Right cardiac atrium (tissue), 5 donors: ENCODE measurements at regions not wholly inside any gene's neighbourhood (a gene's known extent, or its start where the extent isn't known, plus 50 kb on each side); places are given as distances from the start of the nearest gene placed in this dataset.

Experiments used
- ATAC-seq, 2 donors: fragments of 200-7000 bp; cut with Tn5 transposase; one replicate each; pipeline versions ENCODE4 v1.8.0 to v1.9.1; 2020; ENCODE audit warnings: moderate library complexity in 2 of 2, mild to moderate bottlenecking in 1 of 2
- DNase-seq, 3 donors: peaks; one replicate each; pipeline ENCODE4 v3.0.0-alpha.2; 2020
- H3K27ac ChIP-seq: one replicate; pipeline ENCODE4 v1.5.1; 2013; ENCODE audit warnings: mild to moderate bottlenecking, low read length, control low read depth, moderate library complexity
- H3K27me3 ChIP-seq: one replicate; pipeline ENCODE4 v1.6.1; 2013; ENCODE audit not compliant: control insufficient read depth, insufficient read depth
- H3K4me1 ChIP-seq: one replicate; pipeline ENCODE4 v1.6.1; 2013; ENCODE audit warnings: low read length; ENCODE audit not compliant: control insufficient read depth, insufficient read depth
- H3K4me3 ChIP-seq: one replicate; pipeline ENCODE4 v1.5.1; 2013; ENCODE audit warnings: low read length, control low read depth
- H3K9me3 ChIP-seq: one replicate; pipeline ENCODE4 v1.6.1; 2013; ENCODE audit warnings: low read length; ENCODE audit not compliant: control insufficient read depth
- WGBS: extraction: QIAGEN DNeasy Blood & Tissue Kit; methylation state at CpG from one replicate; pipeline ENCODE4 v1.1.7; 2013; 5-methylcytosine and 5-hydroxymethylcytosine counted together
- intact Hi-C, 4 donors: fragments of 100-400 bp; cut with DNase I; formaldehyde crosslinking; loops; one replicate each; pipeline versions ENCODE4 v1.11.0 to v1.14.0; 2022 to 2023
- donor health status: healthy with polysubstance abuse.
- donor health status: DM: no; HTN: yes; CAD: no.
- donor health status: DM: no; HTN: no; CAD: no.
- donor health status: DM: no; HTN: yes; CAD: no; lungs with severe emphysema.
- donor health status: DM: yes; HTN: yes; CAD: no.

DNA sequence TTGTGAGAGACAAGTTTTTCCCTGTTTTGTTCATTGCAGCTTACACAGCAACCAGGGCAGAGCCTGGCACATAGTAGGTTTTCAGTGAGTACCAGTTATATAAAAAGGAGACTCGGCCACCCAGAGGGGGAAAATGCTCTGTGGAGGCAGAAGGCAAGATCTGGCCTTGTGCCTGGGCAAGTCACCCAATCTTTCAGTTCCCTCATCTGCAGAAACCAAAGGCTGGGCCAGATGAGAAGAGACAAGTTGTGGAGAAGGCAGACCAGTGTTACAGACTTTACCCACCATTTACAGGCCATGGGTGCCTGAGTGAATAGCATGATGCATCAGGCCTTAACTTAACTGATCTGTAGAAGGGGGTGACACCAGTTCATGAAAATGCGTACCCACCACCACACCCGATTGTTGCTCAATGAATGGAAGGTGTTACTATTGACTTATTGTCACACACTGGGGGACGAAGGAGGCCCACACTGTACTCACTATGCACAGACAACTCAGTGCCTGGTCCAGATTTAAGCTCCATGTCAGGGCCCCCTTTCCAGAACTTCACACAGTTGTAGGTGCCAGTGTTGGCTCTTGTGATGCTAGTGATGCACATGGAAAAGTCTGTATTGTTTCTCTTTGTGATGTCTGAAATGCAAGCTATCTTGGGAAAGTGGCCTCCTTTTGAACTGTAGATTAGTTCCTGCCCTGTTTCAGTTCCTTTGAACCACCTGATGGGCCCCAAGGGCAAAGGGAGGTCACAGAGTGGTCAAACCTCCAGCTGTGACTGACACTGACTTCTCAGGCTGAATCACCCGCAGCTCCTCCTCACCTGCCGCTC, 64.3 kb upstream of the SIRPG start:
- Histone ChIP-seq H3K27me3 (no peaks in the 10 kb centered on the region), H3K27ac (no peak overlapping the region), H3K9me3 (no peaks in the 10 kb centered on the region), H3K4me1 (no peaks in the 10 kb centered on the region), H3K4me3 (no peak overlapping the region)
- ATAC-seq (no peak), DNase-seq (no peak)
- intact Hi-C loops = no loop called here
- WGBS = 60% methylated on average over 6 of the region's 6 CpGs

DNA sequence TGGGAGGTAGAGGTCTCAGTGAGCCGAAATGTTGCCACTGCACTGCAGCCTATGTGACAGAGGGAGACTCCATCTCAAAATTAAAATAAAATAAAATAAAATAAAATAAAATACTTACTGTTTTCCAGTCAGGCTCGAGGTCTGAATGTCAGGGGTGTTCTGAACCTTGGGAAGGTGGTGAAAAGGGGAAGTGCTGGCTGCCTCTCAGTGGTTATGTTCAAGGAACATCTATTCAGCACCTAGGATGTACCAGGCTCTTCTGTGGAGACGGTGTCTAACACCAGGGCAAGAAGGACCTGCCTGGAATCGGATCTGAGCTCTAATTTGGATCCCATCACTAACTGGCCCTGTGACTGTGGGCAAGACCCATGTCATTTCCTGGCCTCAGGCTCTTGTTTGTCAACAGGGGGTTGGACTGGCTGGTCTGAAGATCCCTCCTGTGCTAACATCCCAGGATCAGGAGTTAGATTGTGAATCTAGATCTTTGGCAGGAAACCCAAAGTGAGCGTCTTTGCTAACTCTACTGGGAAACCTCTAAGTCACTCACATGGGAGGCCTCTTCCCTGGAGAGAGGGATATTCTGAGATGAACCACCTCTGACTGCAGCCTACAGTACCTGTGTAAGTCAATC, 63.4 kb upstream of the SIRPG start:
- 72% methylated on average over 5 of the region's 5 CpGs for WGBS
- Histone ChIP-seq H3K4me3 (no peak overlapping the region), H3K27me3 (no peaks in the 10 kb centered on the region), H3K9me3 (no peaks in the 10 kb centered on the region), H3K27ac (no peak overlapping the region), H3K4me1 (no peaks in the 10 kb centered on the region)
- intact Hi-C loops = no loop called here
- no peak for ATAC-seq
- no peak for DNase-seq

DNA sequence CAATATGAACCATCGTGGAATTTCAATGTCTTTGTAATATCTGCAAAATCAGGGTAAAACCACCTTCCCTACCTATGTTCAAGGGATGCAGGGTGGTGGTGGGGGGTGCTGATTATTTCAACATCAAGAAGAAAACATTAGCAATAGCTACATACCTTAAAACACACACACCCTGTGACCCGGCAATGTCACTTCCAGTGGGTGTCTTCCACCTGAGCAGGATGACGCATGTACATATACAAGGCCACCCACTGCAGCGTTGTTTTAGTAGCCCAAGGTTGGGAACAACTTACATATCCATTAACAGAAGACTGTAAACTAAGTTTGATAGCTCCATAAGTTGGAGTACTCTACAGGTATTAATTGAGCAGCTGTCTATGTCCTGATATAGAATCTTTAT, 62.6 kb upstream of the SIRPG start:
- Histone ChIP-seq H3K4me1 (no peaks in the 10 kb centered on the region), H3K9me3 (no peaks in the 10 kb centered on the region), H3K4me3 (no peak overlapping the region), H3K27ac (no peak overlapping the region), H3K27me3 (no peaks in the 10 kb centered on the region)
- 90% methylated on average over 4 of the region's 4 CpGs for WGBS
- intact Hi-C loops = no loop called here
- no peak for DNase-seq
- ATAC-seq = no peak

DNA sequence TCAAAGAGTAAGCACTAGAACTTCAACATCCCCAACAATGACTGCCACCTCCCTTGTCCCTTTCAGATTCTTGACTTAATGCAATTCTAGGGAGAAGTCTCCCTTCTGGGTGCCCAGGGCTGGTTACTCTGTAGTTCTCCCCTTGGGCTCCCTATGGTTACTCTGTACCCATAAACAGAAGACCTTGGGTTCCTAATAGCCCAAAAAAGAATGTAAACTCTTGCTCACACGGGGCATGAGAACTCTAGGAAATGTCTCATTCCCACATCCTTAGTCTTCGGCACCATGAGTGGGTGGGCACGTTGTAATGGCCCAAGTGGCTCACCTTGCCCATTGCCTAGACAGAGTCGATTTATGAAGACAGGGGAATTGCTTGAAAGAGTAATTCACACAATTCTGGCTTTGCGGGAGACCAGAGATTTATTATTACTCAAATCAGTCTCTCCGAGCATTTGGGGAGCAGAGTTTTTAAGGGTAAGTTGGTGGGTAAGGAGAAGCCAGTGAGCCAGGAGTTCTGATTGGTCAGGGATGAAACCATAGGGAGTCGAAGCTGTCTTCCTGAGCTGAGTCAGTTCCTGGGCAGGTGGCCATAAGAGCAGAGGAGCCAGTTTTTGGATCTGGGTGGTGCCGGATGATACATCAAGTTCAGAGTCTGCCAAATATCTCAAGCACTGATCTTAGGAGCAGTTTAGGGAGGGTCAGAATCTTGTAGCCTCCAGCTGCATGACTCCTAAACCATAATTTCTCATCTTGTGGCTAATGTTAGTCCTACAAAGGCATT, 61.2 kb upstream of the SIRPG start:
- Histone ChIP-seq H3K27me3 (no peaks in the 10 kb centered on the region), H3K27ac (no peak overlapping the region), H3K4me1 (no peaks in the 10 kb centered on the region), H3K4me3 (no peak overlapping the region), H3K9me3 (no peaks in the 10 kb centered on the region)
- intact Hi-C loops = no loop called here
- DNase-seq = no peak
- WGBS = 69% methylated on average over 8 of the region's 8 CpGs
- ATAC-seq = no peak

DNA sequence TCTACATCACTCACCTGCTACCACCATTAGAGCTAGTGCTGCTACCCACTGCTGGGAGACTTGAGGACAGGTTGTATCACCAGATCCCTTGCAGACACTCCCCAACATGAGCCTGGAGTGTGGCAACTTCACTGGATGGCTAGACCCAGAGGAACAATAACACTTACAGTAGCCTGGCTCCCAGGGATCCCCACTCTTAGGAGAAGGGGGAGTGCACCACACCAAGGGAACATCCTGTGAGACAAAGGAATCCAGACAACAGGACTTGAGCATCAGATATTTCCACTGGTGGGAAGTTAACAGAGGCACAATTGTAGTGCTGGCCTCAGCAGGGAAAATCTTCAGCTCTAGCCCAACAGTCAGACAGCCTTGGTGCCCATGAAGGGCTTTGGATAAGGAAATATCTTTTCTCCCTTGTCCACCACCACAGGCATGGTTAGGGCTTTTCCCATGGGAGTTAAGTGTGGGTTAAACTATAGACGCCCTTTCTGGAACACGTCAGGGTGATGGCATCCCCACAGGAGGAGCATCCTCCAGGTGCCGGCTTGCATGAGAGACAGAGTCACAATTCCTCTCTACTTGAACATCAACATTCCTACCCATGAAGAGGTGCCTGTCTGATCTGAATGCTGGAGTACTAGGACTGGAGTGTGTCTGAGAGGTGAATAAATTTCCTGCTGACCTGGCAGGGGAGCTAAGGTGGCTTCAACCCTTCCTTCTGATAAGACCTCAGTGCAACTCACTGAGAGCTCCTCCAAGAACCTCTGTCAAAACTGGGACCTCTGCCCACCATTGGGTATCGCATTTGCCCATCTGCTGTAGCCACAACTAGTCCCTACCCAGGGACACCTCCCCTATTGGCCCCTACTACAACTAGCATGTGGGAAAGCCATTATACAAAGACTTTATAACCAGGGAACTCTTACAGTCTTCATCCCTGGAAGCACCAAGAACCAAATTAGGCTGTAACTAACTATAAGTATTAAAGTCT, 55.4 kb upstream of the SIRPG start:
- DNase-seq (no peak), ATAC-seq (no peak)
- 84% methylated on average over 4 of the region's 4 CpGs for WGBS
- intact Hi-C loops = no loop called here
- no peaks in the 10 kb centered on the region for H3K4me1 ChIP-seq
- no peaks in the 10 kb centered on the region for H3K9me3 ChIP-seq
- H3K4me3 ChIP-seq = no peak overlapping the region
- H3K27me3 ChIP-seq = no peaks in the 10 kb centered on the region
- no peak overlapping the region for H3K27ac ChIP-seq

DNA sequence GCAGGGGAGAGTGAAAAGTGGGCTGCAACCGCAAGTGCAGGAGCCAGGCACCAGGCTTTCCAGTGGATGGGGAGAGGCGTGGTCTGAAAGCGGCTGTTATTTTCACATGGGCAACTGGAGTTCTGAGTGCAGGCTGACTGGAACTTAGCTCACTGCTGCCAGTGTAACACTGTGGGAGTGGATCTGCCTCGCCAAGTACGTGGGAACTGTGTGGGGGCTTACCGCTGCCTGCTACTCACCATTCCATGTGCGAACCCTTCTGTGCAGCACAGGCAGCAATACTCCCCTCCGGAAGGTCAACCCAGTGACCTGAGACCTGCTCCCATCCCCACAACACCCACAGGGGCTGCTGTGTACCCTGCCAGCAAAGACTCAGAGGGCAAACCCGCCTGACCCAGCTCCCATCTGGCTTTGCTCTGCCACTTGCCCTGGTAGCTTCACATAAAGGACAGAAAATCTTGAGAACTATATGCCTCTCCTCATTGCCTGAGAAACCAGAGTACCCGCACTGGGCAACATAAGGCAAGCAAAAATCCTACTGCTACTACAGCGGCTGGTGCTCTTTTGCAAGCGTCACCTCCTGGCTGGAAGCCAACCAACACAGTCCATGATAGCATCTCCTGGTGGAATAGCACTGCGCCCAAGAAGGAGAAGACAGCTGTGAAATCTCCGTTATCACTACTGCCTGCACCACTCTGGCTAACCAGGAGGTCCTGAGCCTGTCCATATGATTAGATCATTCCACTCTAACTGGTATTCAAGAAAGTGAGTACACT, 54.4 kb upstream of the SIRPG start:
- ATAC-seq (no peak), DNase-seq (no peak)
- Histone ChIP-seq H3K27me3 (no peaks in the 10 kb centered on the region), H3K27ac (no peak overlapping the region), H3K4me3 (no peak overlapping the region), H3K4me1 (no peaks in the 10 kb centered on the region), H3K9me3 (no peaks in the 10 kb centered on the region)
- intact Hi-C loops = no loop called here
- 69% methylated on average over 14 of the region's 14 CpGs for whole genome bisulfite sequencing

DNA sequence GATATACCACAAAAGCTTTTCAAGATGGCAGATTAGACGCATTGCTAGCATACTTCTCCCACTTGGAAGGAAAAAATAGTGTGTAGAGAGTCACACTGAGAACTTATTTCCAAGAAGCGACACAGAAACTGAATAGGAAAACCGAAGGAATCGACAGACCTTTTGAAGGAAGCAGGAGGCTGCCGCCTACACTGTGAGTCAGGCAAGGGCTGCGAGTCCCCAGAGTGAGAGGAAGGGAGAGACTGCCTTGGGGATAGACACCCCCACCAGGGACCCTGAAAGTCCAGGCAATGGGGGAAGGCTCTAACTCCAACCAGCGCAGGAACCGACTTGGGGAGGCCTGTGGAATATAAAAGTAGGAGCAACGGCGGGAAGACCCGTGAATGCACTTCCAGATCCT, 53.7 kb upstream of the SIRPG start:
- Histone ChIP-seq H3K27me3 (no peaks in the 10 kb centered on the region), H3K9me3 (no peaks in the 10 kb centered on the region), H3K4me1 (no peaks in the 10 kb centered on the region), H3K4me3 (no peak overlapping the region), H3K27ac (no peak overlapping the region)
- WGBS = 87% methylated on average over 11 of the region's 11 CpGs
- no peak for ATAC-seq
- DNase-seq = no peak
- intact Hi-C loops = no loop called here

DNA sequence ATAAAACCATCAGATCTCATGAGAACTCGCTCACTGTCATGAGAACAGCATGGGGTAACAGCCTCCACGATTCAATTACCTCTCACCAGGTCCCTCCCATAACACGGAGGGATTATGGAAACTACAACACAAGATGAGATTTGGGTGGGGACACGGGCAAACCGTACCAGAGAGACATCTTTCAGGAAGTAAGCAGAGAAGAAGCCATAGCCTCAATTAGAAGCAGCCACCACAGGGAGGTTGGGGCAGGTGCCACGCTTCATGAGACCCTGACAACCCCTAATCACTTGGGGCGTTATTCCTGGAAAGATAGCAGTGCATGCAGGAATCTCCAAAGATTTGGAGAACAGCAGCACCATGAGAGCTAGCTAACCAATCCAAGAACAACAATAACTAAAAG, 52.9 kb upstream of the SIRPG start:
- Histone ChIP-seq H3K4me1 (no peaks in the 10 kb centered on the region), H3K4me3 (no peak overlapping the region), H3K9me3 (no peaks in the 10 kb centered on the region), H3K27ac (no peak overlapping the region), H3K27me3 (no peaks in the 10 kb centered on the region)
- intact Hi-C loops = no loop called here
- no peak for ATAC-seq
- 62% methylated on average over 7 of the region's 7 CpGs for WGBS
- no peak for DNase-seq

DNA sequence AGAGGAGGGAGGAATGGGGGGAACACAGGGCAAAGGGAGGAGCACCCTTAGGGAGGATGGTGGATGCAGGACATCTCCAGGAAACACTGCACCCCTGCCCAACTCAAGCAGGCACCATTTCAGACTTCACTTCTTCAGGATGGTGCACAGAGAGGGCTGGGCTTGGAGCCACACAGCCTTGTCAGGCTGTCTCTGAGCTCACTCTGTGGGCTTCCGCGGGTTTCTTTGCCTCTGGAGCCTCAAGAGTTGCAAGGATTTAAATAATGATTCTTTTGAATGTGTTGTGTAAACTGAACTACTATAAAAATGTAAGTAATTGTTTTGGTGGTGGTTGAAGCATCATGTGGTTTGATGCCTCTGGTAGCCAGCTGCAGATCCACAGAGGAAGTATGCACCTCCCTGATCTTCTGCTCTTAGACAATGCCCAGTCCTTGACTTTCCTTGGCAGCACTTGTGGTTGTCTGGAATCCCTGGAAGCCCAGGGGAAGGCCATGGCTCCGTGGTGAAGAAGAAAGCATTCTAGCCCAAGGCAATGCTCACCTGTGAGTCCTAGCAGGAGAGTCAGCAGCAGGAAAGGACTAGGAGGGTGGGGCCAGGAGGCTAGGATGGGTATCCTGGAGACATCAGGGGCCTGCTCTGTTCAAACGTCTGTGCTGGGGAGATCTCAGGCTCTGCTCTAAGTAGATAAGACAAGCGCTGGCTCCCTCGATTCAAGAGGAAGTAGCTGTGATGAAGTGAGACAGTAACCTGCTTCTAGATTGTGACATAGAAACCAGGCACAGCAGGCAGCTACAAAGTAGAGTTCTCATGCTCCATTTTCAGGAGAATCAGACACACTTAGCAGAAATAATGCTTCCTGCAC, 50.2 kb upstream of the SIRPG start:
- ATAC-seq (no peak), DNase-seq (no peak)
- Histone ChIP-seq H3K4me1 (no peaks in the 10 kb centered on the region), H3K27ac (no peak overlapping the region), H3K9me3 (no peaks in the 10 kb centered on the region), H3K27me3 (no peaks in the 10 kb centered on the region), H3K4me3 (no peak overlapping the region)
- intact Hi-C loops = no loop called here
- 49% methylated on average over 6 of the region's 6 CpGs for WGBS
